ENCODE measurements at regions not wholly inside any gene's neighbourhood (a gene's known extent, or its start where the extent isn't known, plus 50 kb on each side); places are given as distances from the start of the nearest gene placed in this dataset.

DNA sequence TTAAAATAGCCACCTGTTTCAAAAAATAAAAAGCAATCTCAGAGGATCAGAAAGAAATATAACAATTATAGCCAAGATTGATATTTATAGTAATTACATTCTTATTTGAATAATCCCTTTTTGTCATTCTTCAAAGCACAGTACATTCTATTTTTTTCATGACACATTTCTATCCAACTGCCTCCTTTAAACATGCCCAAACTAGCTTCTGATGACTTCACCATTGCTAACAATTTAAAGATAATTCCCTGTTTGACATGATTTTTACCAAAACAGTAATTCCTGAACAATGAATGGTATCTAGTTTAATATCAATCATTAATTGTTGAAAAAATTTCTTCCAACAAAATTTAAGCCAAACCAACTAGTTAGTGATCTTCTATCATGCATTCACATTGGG lies 172.4 kb downstream of the SNCA start:
- no peaks in the 10 kb centered on the region for H3K9me1 ChIP-seq (ENCODE audit: control insufficient read depth, insufficient read depth, low read length)
- no peak overlapping the region for H3K27ac ChIP-seq (ENCODE audit: extremely low read depth, low read depth, low read length)
- H4K20me1 ChIP-seq (replicated peaks; ENCODE audit: control insufficient read depth, insufficient read depth, low read length), result no peaks in the 10 kb centered on the region
- no peaks in the 10 kb centered on the region for H3K27me3 ChIP-seq (ENCODE audit: control insufficient read depth in 2 of 2, insufficient read depth in 2 of 2, low read length in 2 of 2)
- H3K4me2 ChIP-seq (ENCODE audit: insufficient read depth, low read length), result no peak overlapping the region
- no peaks in the 10 kb centered on the region for H3K36me3 ChIP-seq (ENCODE audit: control insufficient read depth, insufficient read depth, low read length)
- H3K4me1 ChIP-seq (replicated peaks in 1 of 2; ENCODE audit: control insufficient read depth in 2 of 2, insufficient read depth in 2 of 2, low read length in 2 of 2), result no peaks in the 10 kb centered on the region
- no peak overlapping the region for H2AFZ ChIP-seq (ENCODE audit: low read depth, low read length)
- BruUV-seq (replicated peaks), result no TSS peak
- no peak overlapping the region for H3K4me3 ChIP-seq
- POLR2A ChIA-PET, result no interaction called here
- ATAC-seq (no peak), DNase-seq (ENCODE audit: extremely low read depth in 1 of 4, low spot score in 3 of 4) (no peak), FAIRE-seq (no peak)
- intact Hi-C loops (cut with micrococcal nuclease), result no loop called here
- no peaks in the 10 kb centered on the region for H3K9me3 ChIP-seq (replicated peaks; ENCODE audit: control insufficient read depth, insufficient read depth, low read depth, low read length)
- H3K79me2 ChIP-seq (ENCODE audit: control insufficient read depth, insufficient read depth, low read length), result no peaks in the 10 kb centered on the region
- CTCF ChIA-PET (ENCODE audit: low intra/inter-chr PET ratio), result no interaction called here
- no peak overlapping the region for H3K9ac ChIP-seq (ENCODE audit: insufficient read depth in 1 of 2, low read depth in 2 of 2, low read length in 2 of 2)
- in situ Hi-C loops (cut with MboI), result no loop called here
- TF ChIP-seq RAD21 (CRISPR knock-in tag; conservative IDR thresholded peaks at IDR 0.05 in 1 of 2, IDR thresholded peaks at IDR 0.05 in 1 of 2) (no peak), SIN3A (IDR thresholded peaks at IDR 0.05; ENCODE audit: borderline replicate concordance in 2 of 2, control insufficient read depth in 1 of 2, low read depth in 2 of 2, low read length in 2 of 2) (no peak), RFX1 (IDR thresholded peaks at IDR 0.05) (no peak), MEIS2 (IDR thresholded peaks at IDR 0.05; ENCODE audit: partially characterized antibody) (no peak), CREM (IDR thresholded peaks at IDR 0.05; ENCODE audit: low read depth) (no peak), SMAD2 (IDR thresholded peaks at IDR 0.05; ENCODE audit: low read depth, low read length) (no peak), ZNF586 (CRISPR knock-in tag; conservative IDR thresholded peaks at IDR 0.05) (no peak), PCBP2 (IDR thresholded peaks at IDR 0.05; ENCODE audit: low read depth, low read length, poor library complexity, severe bottlenecking) (no peak), ZNF561 (CRISPR knock-in tag; conservative IDR thresholded peaks at IDR 0.05) (no peak), CAMTA2 (CRISPR knock-in tag; conservative IDR thresholded peaks at IDR 0.05) (no peak), ZNF584 (CRISPR knock-in tag; IDR thresholded peaks at IDR 0.05; ENCODE audit: low read depth) (no peak), NR1H2 (CRISPR knock-in tag; IDR thresholded peaks at IDR 0.05) (no peak), SMC3 (conservative IDR thresholded peaks at IDR 0.05; ENCODE audit: insufficient read depth, low read depth, low read length) (no peak), RBM17 (IDR thresholded peaks at IDR 0.05; ENCODE audit: borderline replicate concordance, low read depth, low read length) (no peak), TARDBP (IDR thresholded peaks at IDR 0.05) (no peak)
- TF ChIP-seq, protein P1, sequence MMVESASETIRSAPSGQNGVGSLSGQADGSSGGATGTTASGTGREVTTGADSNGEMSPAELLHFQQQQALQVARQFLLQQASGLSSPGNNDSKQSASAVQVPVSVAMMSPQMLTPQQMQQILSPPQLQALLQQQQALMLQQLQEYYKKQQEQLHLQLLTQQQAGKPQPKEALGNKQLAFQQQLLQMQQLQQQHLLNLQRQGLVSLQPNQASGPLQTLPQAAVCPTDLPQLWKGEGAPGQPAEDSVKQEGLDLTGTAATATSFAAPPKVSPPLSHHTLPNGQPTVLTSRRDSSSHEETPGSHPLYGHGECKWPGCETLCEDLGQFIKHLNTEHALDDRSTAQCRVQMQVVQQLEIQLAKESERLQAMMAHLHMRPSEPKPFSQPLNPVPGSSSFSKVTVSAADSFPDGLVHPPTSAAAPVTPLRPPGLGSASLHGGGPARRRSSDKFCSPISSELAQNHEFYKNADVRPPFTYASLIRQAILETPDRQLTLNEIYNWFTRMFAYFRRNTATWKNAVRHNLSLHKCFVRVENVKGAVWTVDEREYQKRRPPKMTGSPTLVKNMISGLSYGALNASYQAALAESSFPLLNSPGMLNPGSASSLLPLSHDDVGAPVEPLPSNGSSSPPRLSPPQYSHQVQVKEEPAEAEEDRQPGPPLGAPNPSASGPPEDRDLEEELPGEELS (CRISPR knock-in tag; IDR thresholded peaks at IDR 0.05; ENCODE audit: borderline replicate concordance), result no peak
- TF ChIP-seq, protein P2, sequence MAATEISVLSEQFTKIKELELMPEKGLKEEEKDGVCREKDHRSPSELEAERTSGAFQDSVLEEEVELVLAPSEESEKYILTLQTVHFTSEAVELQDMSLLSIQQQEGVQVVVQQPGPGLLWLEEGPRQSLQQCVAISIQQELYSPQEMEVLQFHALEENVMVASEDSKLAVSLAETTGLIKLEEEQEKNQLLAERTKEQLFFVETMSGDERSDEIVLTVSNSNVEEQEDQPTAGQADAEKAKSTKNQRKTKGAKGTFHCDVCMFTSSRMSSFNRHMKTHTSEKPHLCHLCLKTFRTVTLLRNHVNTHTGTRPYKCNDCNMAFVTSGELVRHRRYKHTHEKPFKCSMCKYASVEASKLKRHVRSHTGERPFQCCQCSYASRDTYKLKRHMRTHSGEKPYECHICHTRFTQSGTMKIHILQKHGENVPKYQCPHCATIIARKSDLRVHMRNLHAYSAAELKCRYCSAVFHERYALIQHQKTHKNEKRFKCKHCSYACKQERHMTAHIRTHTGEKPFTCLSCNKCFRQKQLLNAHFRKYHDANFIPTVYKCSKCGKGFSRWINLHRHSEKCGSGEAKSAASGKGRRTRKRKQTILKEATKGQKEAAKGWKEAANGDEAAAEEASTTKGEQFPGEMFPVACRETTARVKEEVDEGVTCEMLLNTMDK (IDR thresholded peaks at IDR 0.05; ENCODE audit: borderline replicate concordance, insufficient read depth, low read depth, low read length, poor library complexity, severe bottlenecking), result no peak
- TF ChIP-seq, protein P3, sequence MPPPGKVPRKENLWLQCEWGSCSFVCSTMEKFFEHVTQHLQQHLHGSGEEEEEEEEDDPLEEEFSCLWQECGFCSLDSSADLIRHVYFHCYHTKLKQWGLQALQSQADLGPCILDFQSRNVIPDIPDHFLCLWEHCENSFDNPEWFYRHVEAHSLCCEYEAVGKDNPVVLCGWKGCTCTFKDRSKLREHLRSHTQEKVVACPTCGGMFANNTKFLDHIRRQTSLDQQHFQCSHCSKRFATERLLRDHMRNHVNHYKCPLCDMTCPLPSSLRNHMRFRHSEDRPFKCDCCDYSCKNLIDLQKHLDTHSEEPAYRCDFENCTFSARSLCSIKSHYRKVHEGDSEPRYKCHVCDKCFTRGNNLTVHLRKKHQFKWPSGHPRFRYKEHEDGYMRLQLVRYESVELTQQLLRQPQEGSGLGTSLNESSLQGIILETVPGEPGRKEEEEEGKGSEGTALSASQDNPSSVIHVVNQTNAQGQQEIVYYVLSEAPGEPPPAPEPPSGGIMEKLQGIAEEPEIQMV (tag; conservative IDR thresholded peaks at IDR 0.05; ENCODE audit: low read depth), result no peak
